ENCODE measurements at regions not wholly inside any gene's neighbourhood (a gene's known extent, or its start where the extent isn't known, plus 50 kb on each side); places are given as distances from the start of the nearest gene placed in this dataset.

DNA sequence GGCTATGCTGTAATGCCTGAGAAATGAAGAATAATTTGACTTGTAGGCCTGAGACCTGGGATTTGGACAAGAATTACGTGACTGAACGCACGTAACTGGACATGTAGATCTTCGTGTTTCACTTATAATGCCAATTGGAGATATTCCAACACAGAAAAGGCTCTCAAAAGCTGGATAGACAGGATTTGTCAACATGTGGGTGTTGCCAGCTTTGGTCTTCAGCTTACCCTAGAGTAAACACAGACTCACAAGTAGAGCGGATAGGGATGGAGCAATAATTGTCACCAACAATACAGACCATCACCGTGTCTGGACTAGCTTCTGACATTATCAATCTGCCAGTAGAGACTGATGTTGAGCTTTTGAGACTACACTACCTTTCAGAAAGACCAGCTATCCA, 1511.0 kb upstream of the ADGRL3 start:
- H3K36me3 ChIP-seq: no peaks in the 10 kb centered on the region
- DNase-seq (no peak), ATAC-seq (ENCODE audit: low FRiP score in 2 of 2) (no peak)
- no peak overlapping the region for H3K27ac ChIP-seq
- TF ChIP-seq POLR2A (IDR thresholded peaks at IDR 0.05): no peak
- no peak for TF ChIP-seq EP300 (IDR thresholded peaks at IDR 0.05)
- no peak for TF ChIP-seq POLR2AphosphoS5 (IDR thresholded peaks at IDR 0.05)
- TF ChIP-seq, protein P1, sequence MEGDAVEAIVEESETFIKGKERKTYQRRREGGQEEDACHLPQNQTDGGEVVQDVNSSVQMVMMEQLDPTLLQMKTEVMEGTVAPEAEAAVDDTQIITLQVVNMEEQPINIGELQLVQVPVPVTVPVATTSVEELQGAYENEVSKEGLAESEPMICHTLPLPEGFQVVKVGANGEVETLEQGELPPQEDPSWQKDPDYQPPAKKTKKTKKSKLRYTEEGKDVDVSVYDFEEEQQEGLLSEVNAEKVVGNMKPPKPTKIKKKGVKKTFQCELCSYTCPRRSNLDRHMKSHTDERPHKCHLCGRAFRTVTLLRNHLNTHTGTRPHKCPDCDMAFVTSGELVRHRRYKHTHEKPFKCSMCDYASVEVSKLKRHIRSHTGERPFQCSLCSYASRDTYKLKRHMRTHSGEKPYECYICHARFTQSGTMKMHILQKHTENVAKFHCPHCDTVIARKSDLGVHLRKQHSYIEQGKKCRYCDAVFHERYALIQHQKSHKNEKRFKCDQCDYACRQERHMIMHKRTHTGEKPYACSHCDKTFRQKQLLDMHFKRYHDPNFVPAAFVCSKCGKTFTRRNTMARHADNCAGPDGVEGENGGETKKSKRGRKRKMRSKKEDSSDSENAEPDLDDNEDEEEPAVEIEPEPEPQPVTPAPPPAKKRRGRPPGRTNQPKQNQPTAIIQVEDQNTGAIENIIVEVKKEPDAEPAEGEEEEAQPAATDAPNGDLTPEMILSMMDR (IDR thresholded peaks at IDR 0.05): no peak
- 73 to 89% methylated on average over 6 of the region's 6 CpGs for WGBS, 2 donors
- no peaks in the 10 kb centered on the region for H3K4me1 ChIP-seq
- H3K27me3 ChIP-seq: no peaks in the 10 kb centered on the region
- H3K9me3 ChIP-seq: no peaks in the 10 kb centered on the region
- no peak overlapping the region for H3K4me3 ChIP-seq

DNA sequence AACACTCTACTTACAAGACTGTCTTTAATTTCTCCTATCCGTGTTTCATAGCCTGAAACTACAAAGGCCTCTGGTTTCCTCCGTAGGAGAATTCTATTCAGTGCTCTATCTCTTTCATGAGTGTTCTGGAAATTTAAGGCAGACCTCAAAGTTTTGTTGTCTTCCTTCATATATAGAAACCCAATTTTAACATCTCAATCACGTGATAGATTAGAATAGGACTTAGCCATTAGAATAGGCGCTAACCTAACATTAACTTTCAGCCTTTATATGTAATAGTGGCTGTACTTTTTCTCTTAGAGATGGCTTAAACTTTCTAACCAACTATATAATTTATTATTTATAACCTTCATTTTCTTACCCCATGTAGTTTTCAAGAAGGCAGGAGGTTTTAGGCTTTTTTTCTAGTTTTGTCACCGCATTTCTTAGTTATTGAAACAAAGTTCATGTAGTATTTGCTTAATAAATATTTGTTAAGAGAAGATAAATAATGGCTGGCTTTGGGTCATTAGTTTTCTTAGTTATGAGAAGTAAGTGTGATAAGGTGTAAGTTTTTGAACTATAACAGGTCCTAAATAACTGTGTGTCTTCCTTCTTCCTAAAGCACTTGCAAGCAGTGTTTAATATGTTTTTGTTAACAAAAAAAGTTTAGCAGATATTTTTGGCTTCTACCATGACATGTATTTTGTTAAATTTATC, 1504.6 kb upstream of the ADGRL3 start:
- ATAC-seq (ENCODE audit: low FRiP score in 2 of 2): no peak
- 75 to 80% methylated on average over 5 of the region's 5 CpGs for WGBS, 2 donors

DNA sequence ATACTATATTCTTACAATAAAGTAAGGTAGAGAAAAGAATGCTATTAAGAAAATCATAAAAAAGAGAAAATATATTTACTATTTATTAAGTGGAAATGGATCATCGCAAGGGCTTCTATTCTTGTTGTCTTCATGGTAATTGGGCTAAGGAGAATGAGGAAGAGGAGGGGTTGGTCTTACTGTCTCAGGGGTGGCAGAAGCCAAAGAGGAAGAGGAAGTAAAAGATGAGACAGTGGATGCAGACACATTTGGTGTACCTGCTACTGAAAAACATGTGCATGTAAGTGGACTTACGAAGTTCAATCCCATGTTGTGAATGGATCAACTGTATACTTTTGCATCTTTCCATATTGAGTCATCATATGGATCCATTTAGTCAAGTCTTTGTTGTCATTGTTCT, 1502.1 kb upstream of the ADGRL3 start:
- no peaks in the 10 kb centered on the region for H3K27me3 ChIP-seq
- no peak overlapping the region for H3K4me3 ChIP-seq
- TF ChIP-seq POLR2A (IDR thresholded peaks at IDR 0.05): no peak
- no peak overlapping the region for H3K27ac ChIP-seq
- ATAC-seq (ENCODE audit: low FRiP score in 2 of 2): no peak
- H3K4me1 ChIP-seq: no peaks in the 10 kb centered on the region
- no peaks in the 10 kb centered on the region for H3K9me3 ChIP-seq
- DNase-seq: no peak
- WGBS, 2 donors: 85 to 95% methylated on average over 2 of the region's 2 CpGs
- H3K36me3 ChIP-seq: no peaks in the 10 kb centered on the region

More for the DNA sequence above, 1504.6 kb upstream of the ADGRL3 start:
- no peak for DNase-seq
- Histone ChIP-seq H3K4me3 (no peak overlapping the region), H3K36me3 (no peaks in the 10 kb centered on the region), H3K27ac (no peak overlapping the region), H3K4me1 (no peaks in the 10 kb centered on the region), H3K9me3 (no peaks in the 10 kb centered on the region), H3K27me3 (no peaks in the 10 kb centered on the region)
- TF ChIP-seq POLR2A (IDR thresholded peaks at IDR 0.05) (no peak), EP300 (IDR thresholded peaks at IDR 0.05) (no peak), POLR2AphosphoS5 (IDR thresholded peaks at IDR 0.05) (no peak)
- TF ChIP-seq, protein P1 (IDR thresholded peaks at IDR 0.05): no peak

DNA sequence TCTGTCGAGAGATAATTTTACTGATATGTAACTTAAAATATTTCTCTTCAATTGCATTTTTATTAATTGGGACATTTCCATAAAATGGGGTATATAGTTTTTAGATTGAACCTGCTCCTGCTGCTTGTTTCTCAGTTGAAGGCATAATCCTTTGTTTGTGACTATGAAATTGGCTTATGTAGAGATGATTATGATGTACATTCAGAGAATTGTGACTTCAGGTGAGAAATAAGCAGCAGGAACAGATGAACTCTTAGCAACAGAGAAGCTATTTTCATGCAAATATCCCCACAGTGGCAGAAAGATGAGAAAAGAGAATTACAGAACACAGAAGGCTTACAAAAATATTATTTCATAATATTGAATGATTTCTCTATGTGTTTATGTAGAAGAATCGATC, 1499.5 kb upstream of the ADGRL3 start:
- 87 to 88% methylated on average over 2 of the region's 2 CpGs for WGBS, 2 donors
- TF ChIP-seq POLR2AphosphoS5 (IDR thresholded peaks at IDR 0.05) (no peak), EP300 (IDR thresholded peaks at IDR 0.05) (no peak), POLR2A (IDR thresholded peaks at IDR 0.05) (no peak)
- TF ChIP-seq, protein P1 (IDR thresholded peaks at IDR 0.05): no peak
- no peaks in the 10 kb centered on the region for H3K36me3 ChIP-seq
- H3K9me3 ChIP-seq: no peaks in the 10 kb centered on the region
- DNase-seq: no peak
- H3K4me1 ChIP-seq: no peaks in the 10 kb centered on the region
- no peak overlapping the region for H3K4me3 ChIP-seq
- H3K27ac ChIP-seq: no peak overlapping the region
- no peak for ATAC-seq (ENCODE audit: low FRiP score in 2 of 2)
- H3K27me3 ChIP-seq: no peaks in the 10 kb centered on the region

DNA sequence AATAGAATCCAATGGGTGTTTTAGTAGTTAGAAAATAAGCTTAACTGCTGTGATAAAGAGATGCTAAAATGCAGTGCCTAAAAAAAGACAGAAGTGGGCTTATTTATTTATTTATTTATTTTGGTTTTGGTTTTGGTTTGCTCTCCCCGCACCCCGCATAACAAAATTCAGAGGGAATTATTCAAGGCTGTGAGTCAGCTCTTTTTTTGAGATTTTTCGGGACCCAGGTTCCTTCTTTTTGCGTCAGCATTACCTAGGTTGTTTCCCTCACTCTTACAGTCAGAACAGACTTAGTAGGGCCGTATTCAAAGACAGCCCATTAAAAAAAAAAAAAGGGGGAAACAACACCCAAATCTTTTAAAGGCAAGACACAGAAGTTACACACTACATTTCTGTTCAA, 1495.5 kb upstream of the ADGRL3 start:
- Histone ChIP-seq H3K36me3 (no peaks in the 10 kb centered on the region), H3K9me3 (no peaks in the 10 kb centered on the region), H3K4me3 (no peak overlapping the region), H3K4me1 (no peaks in the 10 kb centered on the region), H3K27ac (no peak overlapping the region), H3K27me3 (no peaks in the 10 kb centered on the region)
- ATAC-seq (ENCODE audit: low FRiP score in 2 of 2): no peak
- 65 to 71% methylated on average over 5 of the region's 5 CpGs for WGBS, 2 donors
- TF ChIP-seq, protein P1 (IDR thresholded peaks at IDR 0.05): no peak
- TF ChIP-seq POLR2AphosphoS5 (IDR thresholded peaks at IDR 0.05) (no peak), POLR2A (IDR thresholded peaks at IDR 0.05) (no peak), EP300 (IDR thresholded peaks at IDR 0.05) (no peak)
- no peak for DNase-seq

Data from upper lobe of left lung (tissue), 6 donors.